PFSK-1 (cell line): ENCODE measurements at regions not wholly inside any gene's neighbourhood (a gene's known extent, or its start where the extent isn't known, plus 50 kb on each side); places are given as distances from the start of the nearest gene placed in this dataset.
A peak's percentile ranks its signal among the peaks of the same experiment; 100 is the strongest.

Experiments used
- FOXP2 ChIP-seq: optimal IDR thresholded peaks from 2 replicates; pipeline ENCODE3; 2011; ENCODE audit warnings: borderline replicate concordance, control low read depth, inconsistent platforms; ENCODE audit not compliant: insufficient read depth; ENCODE audit errors: extremely low read length, extremely low read depth
- POLR2AphosphoS5 ChIP-seq: IDR thresholded peaks from 2 replicates; pipeline ENCODE4 v1.6.1; 2012; ENCODE audit warnings: low read depth, mild to moderate bottlenecking, control low read depth, low read length, moderate library complexity
- SIN3A ChIP-seq: IDR thresholded peaks from 2 replicates; pipeline ENCODE4 v1.6.1; 2012; ENCODE audit warnings: mild to moderate bottlenecking, low read length, moderate library complexity, borderline replicate concordance; ENCODE audit not compliant: insufficient read depth
- TAF1 ChIP-seq: IDR thresholded peaks from 2 replicates; pipeline ENCODE4 v1.6.1; 2012; ENCODE audit warnings: low read length, control low read depth, borderline replicate concordance; ENCODE audit not compliant: insufficient read depth
- TF ChIP-seq, protein P1 (sequence below), 2 experiments: IDR thresholded peaks; 2 replicates each; pipeline versions ENCODE4 v1.6.1 to v1.8.0; 2011 to 2012; ENCODE audit warnings: low read depth in 2 of 2, low read length in 2 of 2, control low read depth in 1 of 2, inconsistent platforms in 1 of 2, mild to moderate bottlenecking in 1 of 2, moderate library complexity in 1 of 2; ENCODE audit not compliant: insufficient read depth in 1 of 2

DNA sequence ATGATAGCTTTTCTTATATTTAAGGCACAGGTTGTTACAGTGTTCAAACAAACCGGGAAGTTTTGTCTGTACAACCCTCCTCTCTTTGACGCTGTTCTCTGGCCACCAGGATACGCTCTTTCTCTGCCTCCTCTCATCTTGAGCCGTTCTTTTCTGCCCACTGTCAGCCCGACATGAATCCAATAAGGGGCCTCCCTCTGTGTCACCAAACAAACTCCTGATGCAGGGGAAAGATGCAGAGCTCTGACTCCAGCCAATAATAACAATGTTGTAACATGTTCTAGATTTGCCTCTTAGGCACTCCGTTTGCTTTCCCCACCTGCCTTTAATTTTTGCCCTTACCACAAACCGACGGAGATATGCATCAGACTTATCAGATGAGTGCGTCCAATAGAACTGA, 449.3 kb downstream of the SLC4A3 start:
- TF ChIP-seq POLR2AphosphoS5 (peak; percentile 32; the same call in 1 of the 2 replicates), SIN3A (no peak; the same call in 1 of the 2 replicates), FOXP2 (no peak), TAF1 (no peak)
- TF ChIP-seq, protein P1, sequence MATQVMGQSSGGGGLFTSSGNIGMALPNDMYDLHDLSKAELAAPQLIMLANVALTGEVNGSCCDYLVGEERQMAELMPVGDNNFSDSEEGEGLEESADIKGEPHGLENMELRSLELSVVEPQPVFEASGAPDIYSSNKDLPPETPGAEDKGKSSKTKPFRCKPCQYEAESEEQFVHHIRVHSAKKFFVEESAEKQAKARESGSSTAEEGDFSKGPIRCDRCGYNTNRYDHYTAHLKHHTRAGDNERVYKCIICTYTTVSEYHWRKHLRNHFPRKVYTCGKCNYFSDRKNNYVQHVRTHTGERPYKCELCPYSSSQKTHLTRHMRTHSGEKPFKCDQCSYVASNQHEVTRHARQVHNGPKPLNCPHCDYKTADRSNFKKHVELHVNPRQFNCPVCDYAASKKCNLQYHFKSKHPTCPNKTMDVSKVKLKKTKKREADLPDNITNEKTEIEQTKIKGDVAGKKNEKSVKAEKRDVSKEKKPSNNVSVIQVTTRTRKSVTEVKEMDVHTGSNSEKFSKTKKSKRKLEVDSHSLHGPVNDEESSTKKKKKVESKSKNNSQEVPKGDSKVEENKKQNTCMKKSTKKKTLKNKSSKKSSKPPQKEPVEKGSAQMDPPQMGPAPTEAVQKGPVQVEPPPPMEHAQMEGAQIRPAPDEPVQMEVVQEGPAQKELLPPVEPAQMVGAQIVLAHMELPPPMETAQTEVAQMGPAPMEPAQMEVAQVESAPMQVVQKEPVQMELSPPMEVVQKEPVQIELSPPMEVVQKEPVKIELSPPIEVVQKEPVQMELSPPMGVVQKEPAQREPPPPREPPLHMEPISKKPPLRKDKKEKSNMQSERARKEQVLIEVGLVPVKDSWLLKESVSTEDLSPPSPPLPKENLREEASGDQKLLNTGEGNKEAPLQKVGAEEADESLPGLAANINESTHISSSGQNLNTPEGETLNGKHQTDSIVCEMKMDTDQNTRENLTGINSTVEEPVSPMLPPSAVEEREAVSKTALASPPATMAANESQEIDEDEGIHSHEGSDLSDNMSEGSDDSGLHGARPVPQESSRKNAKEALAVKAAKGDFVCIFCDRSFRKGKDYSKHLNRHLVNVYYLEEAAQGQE (IDR thresholded peaks at IDR 0.05; ENCODE audit: insufficient read depth in 1 of 2, low read depth in 2 of 2, low read length in 2 of 2): 0 out of 4 replicates have a peak, but pooled peaks of 1 of the 2 experiments have one; percentile 4

DNA sequence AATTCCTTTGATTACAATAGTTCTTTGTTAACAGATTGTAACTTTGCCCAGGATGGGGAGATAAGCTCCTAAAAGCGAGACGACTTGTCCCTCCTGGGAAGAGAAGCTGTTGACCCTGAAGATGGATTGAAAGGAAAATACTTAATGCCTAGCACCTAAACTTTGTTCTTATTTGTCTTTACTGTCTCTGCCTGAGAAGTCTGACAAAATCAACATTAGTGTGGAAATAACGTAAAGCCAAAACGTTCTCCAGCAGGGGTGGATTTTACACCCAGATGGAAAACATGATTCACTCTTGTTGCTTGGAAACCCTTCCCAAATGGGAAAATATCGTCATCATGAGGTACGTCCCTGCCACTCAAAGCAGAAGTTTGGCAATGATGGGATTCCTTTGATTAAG, 450.1 kb downstream of the SLC4A3 start:
- TF ChIP-seq SIN3A: no peak

DNA sequence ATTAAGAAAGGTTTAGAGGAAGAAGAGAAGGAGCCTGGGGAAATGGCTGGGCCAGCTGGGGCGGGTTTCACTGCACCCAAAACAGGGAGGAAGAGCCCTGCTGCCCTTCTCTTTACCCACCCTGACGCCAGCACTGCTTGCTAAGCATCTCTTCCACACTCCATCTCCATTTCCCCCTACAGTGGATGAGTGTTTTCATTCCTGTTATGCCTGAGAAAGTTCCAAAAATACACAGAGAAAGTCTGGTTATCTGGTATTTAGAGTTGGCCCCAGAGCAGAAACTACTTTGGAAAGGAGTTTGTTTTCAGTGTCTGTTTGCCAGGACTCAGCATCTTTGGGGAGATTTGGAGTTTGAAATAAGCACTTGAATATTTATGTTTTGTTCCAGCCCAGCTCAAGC, 451.0 kb downstream of the SLC4A3 start:
- TF ChIP-seq FOXP2 (no peak), TAF1 (no peak), POLR2AphosphoS5 (no peak), SIN3A (no peak)
- TF ChIP-seq, protein P1 (IDR thresholded peaks at IDR 0.05; ENCODE audit: insufficient read depth in 1 of 2, low read depth in 2 of 2, low read length in 2 of 2): no peak

DNA sequence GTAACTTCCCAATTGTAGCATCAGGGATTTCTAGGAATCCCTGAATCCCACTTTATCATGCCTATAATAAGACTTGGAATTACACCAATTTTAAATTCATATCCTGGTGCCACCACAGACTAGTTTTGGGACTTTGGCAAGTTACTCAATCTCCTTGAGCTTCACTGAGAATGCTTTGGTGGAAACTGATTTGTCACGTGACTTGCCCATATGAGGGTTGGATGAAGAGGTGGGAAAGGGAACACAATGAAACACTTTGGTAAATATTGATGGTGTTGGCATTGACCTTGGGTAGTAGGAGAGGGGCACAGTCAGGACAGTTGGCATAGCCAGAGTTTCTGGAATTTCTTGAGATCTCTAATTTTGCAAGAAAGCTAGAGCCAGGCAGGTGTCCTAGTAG, 452.2 kb downstream of the SLC4A3 start:
- TF ChIP-seq POLR2AphosphoS5 (no peak), FOXP2 (no peak), TAF1 (no peak), SIN3A (no peak)
- TF ChIP-seq, protein P1 (IDR thresholded peaks at IDR 0.05; ENCODE audit: insufficient read depth in 1 of 2, low read depth in 2 of 2, low read length in 2 of 2): no peak

DNA sequence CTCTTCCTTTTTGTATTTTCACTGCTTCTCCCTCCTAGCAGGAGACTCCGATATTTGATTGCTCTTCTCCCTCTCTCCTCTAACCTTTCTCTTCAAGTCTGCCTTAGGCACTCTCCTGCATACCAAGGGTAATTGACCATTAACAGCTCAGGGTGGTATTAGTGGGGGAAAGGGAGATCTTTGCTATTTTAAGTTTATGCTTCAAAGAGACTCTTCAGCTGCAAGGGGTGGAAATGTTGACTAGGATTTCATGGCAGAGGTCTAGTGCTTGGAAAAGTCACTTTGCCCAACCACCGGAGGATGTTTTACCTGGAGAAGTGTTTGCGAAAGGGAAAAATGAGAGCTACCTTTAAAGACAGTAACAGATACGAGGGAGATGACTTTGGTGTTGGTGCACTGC, 453.7 kb downstream of the SLC4A3 start:
- TF ChIP-seq SIN3A (no peak), FOXP2 (no peak), TAF1 (no peak), POLR2AphosphoS5 (no peak)
- TF ChIP-seq, protein P1 (IDR thresholded peaks at IDR 0.05; ENCODE audit: insufficient read depth in 1 of 2, low read depth in 2 of 2, low read length in 2 of 2): no peak
